ENCODE measurements at regions not wholly inside any gene's neighbourhood (a gene's known extent, or its start where the extent isn't known, plus 50 kb on each side); places are given as distances from the start of the nearest gene placed in this dataset.
A peak's percentile ranks its signal among the peaks of the same experiment; 100 is the strongest.

GRCh38 chr2:64704161-64704560, 50.4 kb upstream of the SERTAD2 start:
- DNase-seq (ENCODE audit: low read depth), result no peak

DNA sequence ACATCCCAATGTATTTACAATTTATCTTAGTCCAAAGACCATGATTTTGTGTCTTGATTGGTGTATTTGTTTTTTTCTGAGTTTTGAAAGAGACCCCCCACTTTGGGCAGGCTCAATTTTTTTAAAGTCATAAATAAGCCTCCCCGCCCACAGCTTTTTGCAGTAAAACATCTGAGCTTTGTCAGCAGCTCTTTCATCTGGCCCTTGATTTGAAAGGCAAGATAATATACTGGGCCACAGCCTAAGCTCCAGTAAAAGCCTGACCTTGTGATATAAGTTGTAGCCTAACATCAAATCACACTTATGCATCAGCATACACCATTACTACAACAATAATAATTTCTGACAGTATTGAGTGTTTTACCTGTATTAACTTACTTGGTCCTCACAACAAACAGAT, 51.3 kb upstream of the SERTAD2 start:
- no peak for DNase-seq (ENCODE audit: low read depth)

DNA sequence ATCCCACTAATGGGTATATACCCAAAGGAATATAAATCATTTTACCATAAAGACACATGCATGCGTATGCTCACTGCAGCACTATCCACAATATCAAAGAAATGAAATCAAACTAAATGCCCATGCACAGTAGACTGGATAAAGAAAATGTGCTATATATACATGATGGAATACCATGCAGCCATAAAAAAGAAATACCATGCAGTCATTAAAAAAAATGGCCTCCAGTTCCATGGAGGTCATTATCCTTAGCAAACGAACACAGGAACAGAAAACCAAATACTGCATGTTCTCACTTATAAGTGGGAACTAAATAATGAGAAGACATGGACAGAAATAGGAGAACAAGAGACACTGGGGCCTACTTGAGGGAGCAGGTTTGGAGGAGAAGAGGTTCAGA, 53.6 kb upstream of the SERTAD2 start:
- DNase-seq (ENCODE audit: low read depth), result no peak

DNA sequence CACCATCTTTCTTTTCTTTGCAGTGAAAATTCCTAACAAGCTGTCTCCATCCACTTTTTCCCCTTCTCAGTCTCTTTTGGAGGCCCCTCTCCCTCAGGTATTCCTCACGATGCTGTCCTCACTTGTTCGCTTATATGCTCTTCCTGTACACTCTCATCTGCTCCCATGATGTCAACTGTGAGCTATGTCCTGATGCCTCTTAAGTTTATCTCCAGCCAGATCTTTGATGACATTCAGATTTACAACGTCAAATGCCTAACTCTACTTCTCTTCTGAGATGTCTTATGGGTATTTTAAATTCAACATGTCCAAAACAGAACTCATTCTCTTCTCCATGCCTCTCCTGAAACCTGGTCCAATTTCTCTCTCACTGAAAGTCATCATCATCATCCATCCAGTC, 55.1 kb upstream of the SERTAD2 start:
- no peak for DNase-seq (ENCODE audit: low read depth)

GRCh38 chr2:64711252-64711800, 57.6 kb upstream of the SERTAD2 start:
- no peak for DNase-seq (ENCODE audit: low read depth)

- DNase-seq (ENCODE audit: low read depth), result no peak
Measured at GRCh38 chr2:64713686-64714085, 60.0 kb upstream of the SERTAD2 start.

- DNase-seq (ENCODE audit: low read depth), result no peak
Measured at GRCh38 chr2:64716569-64716968, 62.9 kb upstream of the SERTAD2 start.

DNA sequence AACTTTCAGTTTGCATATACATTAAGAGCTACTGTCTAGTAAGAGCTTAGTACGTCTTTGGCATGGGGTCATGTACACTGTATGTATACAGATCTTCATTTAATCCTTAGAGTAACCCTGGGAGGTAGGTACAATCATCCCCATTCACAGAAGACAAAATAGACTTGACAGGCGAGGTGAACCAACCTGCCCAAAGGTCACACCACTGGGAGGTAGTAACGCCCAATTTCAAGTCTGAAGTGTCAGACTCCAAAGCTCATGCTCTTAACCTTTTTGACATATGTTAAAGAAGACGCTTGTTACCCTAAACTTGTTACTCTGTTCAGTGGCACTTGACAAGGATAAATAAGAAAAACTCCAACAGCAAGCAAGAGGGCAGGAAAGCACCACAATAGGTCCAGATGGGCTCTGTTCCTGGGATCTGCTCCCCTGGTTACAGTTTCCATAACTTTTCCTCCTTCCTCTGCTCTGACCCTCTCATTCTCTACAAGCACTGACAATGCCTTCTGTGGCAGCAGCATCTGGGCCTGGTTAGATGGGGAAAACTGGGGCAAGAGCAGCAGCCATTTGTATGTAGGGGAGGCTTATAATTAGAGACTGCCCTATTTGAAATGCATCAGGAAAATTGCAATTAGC, 64.7 kb upstream of the SERTAD2 start:
- DNase-seq (ENCODE audit: low read depth), result no peak

DNA sequence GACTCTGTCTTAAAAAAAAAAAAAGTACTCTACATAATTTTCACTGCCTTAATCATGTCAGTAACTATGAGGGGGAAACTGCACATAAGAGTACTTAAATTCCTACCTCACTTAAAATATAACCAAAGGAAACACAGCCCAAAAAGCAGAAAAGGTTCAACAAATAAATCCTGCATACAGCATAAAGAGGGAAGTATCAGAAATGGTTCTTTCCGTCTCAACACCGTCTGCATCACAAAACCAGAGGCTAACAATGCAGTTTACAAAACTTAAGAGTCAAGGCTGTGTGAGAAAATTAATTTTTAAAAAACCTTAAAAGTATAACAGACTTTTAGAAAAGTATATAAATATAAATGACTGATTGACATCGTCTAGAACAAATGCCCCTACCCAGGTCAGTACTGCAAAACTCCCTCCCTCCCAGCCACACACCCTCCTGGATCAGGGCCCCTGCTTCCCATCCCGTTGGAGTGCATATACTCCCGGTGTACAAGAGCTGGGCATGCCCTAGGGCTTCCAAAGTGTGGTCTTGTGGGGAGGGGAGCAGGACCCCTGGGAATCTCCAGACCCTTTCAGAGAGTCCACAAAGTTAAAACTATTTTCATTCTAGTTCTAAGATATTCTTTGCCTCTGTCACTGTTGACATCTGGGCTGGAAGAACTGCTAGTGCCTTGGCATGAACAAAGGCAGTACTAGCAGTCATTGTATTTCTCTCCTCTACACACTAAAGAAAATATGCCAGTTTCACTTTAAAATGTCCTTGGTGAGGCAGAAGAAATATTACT, 67.0 kb upstream of the SERTAD2 start:
- no peak for DNase-seq (ENCODE audit: low read depth)

- no peak for DNase-seq (ENCODE audit: low read depth)
Measured at GRCh38 chr2:64721320-64721623, 67.6 kb upstream of the SERTAD2 start.

DNA sequence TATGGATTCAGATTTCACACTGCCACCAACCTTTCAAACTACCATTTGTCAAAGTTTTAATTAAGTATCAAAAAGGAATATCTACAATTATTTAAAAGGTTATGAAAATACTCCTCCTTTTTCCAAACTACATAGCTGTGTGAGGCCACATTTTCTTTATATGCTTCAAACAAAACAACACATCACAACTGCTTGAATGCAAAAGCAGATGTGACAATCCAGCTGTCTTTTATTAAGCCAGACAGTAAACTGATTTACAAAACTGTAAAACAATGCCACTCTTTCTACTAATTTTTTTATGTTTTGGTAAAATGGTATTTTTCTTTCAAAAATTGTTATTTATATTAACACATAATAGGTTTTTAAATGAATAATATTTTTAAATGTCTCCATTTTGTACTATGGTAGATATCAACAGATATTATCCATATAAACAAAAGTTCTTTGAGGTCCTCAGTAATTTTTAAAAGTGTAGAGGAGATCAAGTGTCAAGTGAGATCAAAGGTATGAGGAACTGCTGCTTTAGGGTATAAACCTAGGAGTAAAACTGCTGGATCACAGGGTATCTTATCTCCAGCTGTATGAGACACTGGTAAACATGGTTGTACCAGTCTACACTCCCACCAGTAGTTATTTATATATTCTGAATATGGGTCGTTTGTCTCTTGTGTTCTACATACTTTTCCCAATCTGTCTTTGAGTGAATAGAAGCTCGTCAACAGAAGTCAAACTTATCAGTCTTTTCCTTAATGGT, 68.8 kb upstream of the SERTAD2 start:
- DNase-seq (ENCODE audit: low read depth), result no peak

DNA sequence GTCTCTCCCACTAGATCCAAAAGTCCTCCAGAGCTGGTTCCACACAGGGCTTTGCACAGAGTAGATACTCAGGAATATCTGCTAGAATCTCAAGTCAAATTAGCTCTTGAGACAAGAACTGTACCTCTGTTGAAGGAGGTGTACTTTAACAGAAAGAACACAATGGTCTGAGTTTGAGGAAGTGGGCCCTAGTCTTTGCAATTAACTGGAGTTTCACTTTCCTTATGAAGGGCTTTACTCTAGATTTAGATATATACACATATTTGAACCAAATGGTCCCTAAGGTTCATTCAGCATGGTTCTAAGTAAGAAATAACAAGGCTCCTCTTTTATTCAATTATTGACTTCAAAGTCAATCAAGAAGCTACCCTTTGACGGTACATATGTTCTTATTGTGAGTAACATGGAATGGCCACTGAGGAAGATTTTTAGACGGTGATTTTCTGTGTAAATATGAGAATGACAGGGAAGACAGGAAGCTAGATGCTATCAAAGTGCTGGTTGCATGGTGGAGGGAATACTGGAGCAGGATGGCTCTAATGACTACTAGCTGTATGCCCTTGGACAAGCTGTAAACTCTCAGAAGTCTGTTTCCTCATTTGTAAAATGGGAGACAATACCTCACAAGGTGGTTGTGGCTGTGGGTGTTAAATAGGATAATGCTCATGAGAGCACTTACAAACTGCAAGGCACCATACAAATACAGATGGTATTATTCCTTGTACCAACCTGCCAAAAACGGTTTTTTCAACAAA, 73.5 kb upstream of the SERTAD2 start:
- DNase-seq (ENCODE audit: low read depth), result no peak

- no peak for DNase-seq (ENCODE audit: low read depth)
Measured at GRCh38 chr2:64727843-64728463, 74.2 kb upstream of the SERTAD2 start.

DNA sequence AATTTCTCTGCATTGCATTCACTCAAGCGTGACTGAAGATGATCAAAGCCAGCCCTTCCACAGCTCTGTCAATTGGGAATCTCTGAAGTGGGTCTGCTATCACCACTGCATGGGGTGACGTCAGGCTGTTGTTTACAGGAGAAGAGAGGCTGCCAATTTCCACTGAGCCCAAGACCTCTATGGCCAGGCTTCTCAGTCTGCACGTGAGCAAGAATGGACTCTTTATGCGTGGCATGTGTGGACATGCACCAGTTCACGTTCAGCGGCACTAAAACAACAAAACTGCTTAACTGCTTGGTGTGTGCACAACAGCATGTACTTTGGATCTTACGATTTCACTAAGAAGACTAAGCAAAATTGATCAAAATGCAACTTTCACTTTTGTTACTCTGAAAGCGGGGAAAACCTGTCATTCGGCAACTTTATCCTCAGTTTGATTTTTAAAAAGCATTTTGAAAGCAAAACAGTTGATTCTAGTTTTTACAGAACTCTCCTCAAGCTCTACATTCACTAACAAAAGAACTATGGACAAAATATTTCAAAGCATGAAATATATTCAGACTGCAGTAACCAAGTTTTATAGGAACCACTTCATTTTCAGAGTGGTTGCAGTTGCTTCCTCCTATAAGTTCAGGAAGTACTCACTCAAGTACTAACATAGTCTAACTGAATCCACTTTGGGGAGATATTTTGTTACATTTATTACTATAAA, 77.0 kb upstream of the SERTAD2 start:
- peak; percentile 28 for DNase-seq (ENCODE audit: low read depth)

GRCh38 chr2:64731263-64731643, 77.5 kb upstream of the SERTAD2 start:
- DNase-seq (ENCODE audit: low read depth), result no peak

DNA sequence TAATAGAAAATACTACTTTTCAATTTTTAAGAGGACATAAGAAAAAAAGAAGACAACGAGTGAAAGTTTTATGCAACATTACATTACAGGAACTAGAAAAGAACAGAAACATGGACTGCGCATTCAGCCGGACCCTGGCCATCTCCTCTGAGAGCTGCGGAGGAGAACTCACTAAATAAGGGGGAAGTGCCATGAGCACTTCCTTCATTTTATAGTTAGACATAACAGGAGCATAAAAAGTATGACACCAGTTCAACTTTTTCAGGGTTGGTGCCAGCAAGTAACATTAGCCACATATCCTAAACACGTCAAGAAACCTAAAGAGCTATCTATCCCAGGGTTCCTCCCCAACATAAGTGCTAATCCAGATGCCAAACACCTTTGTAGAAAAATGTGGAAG, 78.0 kb upstream of the SERTAD2 start:
- no peak for DNase-seq (ENCODE audit: low read depth)

DNA sequence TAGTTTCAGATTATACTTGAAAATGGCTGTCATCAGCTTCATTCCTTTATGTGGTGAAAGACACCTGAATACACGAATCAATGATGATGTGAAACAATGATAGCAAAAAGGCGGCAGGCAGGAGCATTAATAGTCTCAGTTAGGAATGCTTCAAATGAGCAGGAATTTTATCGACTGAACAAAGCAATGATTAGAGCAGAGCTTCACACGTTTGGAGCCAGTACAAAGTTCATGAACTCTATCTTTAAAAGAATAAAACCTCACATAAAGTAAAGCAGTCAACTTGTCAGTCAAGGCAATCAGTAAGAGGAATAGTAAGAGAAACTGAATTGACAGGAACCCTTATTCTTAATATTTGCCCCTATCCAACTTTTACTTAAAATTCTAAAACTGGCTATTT, 78.4 kb upstream of the SERTAD2 start:
- DNase-seq (ENCODE audit: low read depth), result no peak

GRCh38 chr2:64735504-64735903, 81.8 kb upstream of the SERTAD2 start:
- DNase-seq (ENCODE audit: low read depth), result no peak

- DNase-seq (ENCODE audit: low read depth), result no peak
Measured at GRCh38 chr2:64737547-64737946, 83.8 kb upstream of the SERTAD2 start.

DNA sequence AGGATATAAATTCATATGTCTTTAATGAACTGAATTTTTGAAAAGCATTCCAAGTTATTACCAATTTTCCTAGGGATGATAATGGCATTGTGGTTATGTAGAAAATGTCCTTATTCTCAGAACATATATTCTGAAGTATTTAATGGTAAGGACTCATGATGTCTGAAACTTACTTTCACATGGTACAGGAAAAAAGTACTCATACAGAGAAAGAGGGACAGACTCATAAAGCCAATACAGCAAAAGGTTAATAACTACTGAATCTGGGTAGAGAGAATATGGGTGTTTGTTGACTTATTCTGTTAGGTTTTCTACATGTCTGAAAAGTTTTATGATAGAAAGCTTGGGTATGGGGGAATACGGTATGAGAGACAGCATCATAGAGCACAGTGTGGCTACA, 84.3 kb upstream of the SERTAD2 start:
- no peak for DNase-seq (ENCODE audit: low read depth)

DNA sequence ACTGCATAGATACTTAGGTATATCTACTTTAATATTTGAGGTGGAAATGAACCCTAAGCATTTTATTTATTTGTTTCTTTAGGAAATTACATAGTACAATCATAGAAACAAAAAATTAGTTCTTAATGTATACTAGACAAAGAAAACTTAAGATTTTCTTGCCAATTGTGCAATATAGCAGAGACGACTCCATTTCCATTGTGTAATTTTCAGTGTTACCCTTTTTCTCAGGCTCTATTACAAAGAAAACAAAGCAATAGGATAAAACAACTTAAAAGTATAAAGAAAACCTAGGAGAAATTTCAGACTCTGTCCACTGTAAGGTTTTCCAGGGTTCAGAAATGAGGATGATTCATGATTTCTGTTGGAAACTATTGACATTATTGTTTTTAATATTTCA, 89.0 kb upstream of the SERTAD2 start:
- DNase-seq (ENCODE audit: low read depth), result no peak
